WTC11 (cell line): ENCODE measurements at regions not wholly inside any gene's neighbourhood (a gene's known extent, or its start where the extent isn't known, plus 50 kb on each side); places are given as distances from the start of the nearest gene placed in this dataset.

Experiments
- GABPB1 ChIP-seq: sonication (generic); formaldehyde crosslinking; IDR thresholded peaks from 2 replicates; pipeline ENCODE4 v1.8.1; 2023; ENCODE audit warnings: mild to moderate bottlenecking, missing genetic modification reagents
- JUN ChIP-seq: sonication (generic); formaldehyde crosslinking; IDR thresholded peaks from 2 replicates; pipeline ENCODE4 v1.8.0; 2023; ENCODE audit warnings: mild to moderate bottlenecking, missing genetic modification reagents
- ZNF232 ChIP-seq: sonication (generic); formaldehyde crosslinking; IDR thresholded peaks from 2 replicates; pipeline ENCODE4 v1.8.0; 2022; ENCODE audit warnings: mild to moderate bottlenecking, missing genetic modification reagents
- TF ChIP-seq, protein P1 (sequence below): sonication (generic); formaldehyde crosslinking; IDR thresholded peaks from 2 replicates; pipeline ENCODE4 v1.8.0; 2022; ENCODE audit warnings: mild to moderate bottlenecking, missing genetic modification reagents
- TF ChIP-seq, protein P2 (sequence below): fragments of 200-600 bp; IDR thresholded peaks from 2 replicates; pipeline ENCODE4 v1.8.0; 2022; ENCODE audit warnings: antibody characterized with exemption
- TF ChIP-seq, protein P3 (sequence below): sonication (generic); formaldehyde crosslinking; IDR thresholded peaks from 2 replicates; pipeline ENCODE4 v1.8.1; 2023; ENCODE audit warnings: mild to moderate bottlenecking, missing genetic modification reagents, moderate library complexity
- TF ChIP-seq, protein P4 (sequence below): sonication (generic); formaldehyde crosslinking; IDR thresholded peaks from 2 replicates; pipeline ENCODE4 v1.8.0; 2022; ENCODE audit warnings: missing genetic modification reagents

DNA sequence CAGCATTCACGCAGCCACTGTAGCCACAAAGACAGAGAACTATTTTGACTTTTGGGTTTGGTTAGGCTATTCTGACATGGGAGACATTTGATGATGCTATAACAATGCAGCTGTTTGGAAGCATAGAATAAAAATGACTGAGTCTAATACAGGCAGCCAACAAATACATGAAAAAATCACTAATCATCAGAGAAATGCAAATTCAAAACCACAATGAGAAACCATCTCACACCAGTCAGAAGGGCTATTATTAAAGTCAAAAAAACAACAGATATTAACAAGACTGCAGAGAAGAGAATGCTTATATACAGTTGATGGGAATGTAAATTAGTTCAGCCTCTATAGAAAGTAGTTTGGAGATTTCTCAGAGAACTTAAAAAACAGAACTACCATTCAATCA lies 107.1 kb upstream of the POC5 start:
- TF ChIP-seq, protein P1, sequence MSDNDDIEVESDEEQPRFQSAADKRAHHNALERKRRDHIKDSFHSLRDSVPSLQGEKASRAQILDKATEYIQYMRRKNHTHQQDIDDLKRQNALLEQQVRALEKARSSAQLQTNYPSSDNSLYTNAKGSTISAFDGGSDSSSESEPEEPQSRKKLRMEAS (CRISPR knock-in tag) = no peak
- TF ChIP-seq ZNF232 (CRISPR knock-in tag) = no peak
- TF ChIP-seq, protein P2, sequence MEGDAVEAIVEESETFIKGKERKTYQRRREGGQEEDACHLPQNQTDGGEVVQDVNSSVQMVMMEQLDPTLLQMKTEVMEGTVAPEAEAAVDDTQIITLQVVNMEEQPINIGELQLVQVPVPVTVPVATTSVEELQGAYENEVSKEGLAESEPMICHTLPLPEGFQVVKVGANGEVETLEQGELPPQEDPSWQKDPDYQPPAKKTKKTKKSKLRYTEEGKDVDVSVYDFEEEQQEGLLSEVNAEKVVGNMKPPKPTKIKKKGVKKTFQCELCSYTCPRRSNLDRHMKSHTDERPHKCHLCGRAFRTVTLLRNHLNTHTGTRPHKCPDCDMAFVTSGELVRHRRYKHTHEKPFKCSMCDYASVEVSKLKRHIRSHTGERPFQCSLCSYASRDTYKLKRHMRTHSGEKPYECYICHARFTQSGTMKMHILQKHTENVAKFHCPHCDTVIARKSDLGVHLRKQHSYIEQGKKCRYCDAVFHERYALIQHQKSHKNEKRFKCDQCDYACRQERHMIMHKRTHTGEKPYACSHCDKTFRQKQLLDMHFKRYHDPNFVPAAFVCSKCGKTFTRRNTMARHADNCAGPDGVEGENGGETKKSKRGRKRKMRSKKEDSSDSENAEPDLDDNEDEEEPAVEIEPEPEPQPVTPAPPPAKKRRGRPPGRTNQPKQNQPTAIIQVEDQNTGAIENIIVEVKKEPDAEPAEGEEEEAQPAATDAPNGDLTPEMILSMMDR = no peak
- TF ChIP-seq JUN = no peak
- no peak for TF ChIP-seq GABPB1
- TF ChIP-seq, protein P3, sequence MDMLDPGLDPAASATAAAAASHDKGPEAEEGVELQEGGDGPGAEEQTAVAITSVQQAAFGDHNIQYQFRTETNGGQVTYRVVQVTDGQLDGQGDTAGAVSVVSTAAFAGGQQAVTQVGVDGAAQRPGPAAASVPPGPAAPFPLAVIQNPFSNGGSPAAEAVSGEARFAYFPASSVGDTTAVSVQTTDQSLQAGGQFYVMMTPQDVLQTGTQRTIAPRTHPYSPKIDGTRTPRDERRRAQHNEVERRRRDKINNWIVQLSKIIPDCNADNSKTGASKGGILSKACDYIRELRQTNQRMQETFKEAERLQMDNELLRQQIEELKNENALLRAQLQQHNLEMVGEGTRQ = no peak
- TF ChIP-seq, protein P4, sequence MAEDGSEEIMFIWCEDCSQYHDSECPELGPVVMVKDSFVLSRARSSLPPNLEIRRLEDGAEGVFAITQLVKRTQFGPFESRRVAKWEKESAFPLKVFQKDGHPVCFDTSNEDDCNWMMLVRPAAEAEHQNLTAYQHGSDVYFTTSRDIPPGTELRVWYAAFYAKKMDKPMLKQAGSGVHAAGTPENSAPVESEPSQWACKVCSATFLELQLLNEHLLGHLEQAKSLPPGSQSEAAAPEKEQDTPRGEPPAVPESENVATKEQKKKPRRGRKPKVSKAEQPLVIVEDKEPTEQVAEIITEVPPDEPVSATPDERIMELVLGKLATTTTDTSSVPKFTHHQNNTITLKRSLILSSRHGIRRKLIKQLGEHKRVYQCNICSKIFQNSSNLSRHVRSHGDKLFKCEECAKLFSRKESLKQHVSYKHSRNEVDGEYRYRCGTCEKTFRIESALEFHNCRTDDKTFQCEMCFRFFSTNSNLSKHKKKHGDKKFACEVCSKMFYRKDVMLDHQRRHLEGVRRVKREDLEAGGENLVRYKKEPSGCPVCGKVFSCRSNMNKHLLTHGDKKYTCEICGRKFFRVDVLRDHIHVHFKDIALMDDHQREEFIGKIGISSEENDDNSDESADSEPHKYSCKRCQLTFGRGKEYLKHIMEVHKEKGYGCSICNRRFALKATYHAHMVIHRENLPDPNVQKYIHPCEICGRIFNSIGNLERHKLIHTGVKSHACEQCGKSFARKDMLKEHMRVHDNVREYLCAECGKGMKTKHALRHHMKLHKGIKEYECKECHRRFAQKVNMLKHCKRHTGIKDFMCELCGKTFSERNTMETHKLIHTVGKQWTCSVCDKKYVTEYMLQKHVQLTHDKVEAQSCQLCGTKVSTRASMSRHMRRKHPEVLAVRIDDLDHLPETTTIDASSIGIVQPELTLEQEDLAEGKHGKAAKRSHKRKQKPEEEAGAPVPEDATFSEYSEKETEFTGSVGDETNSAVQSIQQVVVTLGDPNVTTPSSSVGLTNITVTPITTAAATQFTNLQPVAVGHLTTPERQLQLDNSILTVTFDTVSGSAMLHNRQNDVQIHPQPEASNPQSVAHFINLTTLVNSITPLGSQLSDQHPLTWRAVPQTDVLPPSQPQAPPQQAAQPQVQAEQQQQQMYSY (CRISPR knock-in tag) = no peak
